IPS DF 19.7 (cell line): ENCODE measurements at regions not wholly inside any gene's neighbourhood (a gene's known extent, or its start where the extent isn't known, plus 50 kb on each side); places are given as distances from the start of the nearest gene placed in this dataset.
"Not testable (repeated sequence)": the region's sequence is repeated elsewhere in the genome, so short reads cannot be mapped to it uniquely, and the experiment has no call there.

Experiments used
- DNase-seq: peaks from one replicate; pipeline ENCODE4 v3.0.0-alpha.2; 2013; ENCODE audit warnings: low read depth, low spot score

- no peak for DNase-seq
Measured at GRCh38 chr3:73120710-73121109, 59.3 kb downstream of the EBLN2 start.

GRCh38 chr3:73121669-73122331, 60.3 kb downstream of the EBLN2 start:
- no peak for DNase-seq

GRCh38 chr3:73134034-73134433, 72.6 kb downstream of the EBLN2 start:
- no peak for DNase-seq

GRCh38 chr3:73136941-73137340, 75.5 kb downstream of the EBLN2 start:
- DNase-seq, result no peak

GRCh38 chr3:73137736-73138403, 76.4 kb downstream of the EBLN2 start:
- DNase-seq, result no peak

- DNase-seq, result no peak
Measured at GRCh38 chr3:73140772-73141442, 79.4 kb downstream of the EBLN2 start.

GRCh38 chr3:73141525-73141924, 80.1 kb downstream of the EBLN2 start:
- no peak for DNase-seq

- no peak for DNase-seq
Measured at GRCh38 chr3:73143401-73143800, 81.9 kb downstream of the EBLN2 start.

GRCh38 chr3:73143821-73144237, 82.4 kb downstream of the EBLN2 start:
- no peak for DNase-seq

- DNase-seq, result no peak
Measured at GRCh38 chr3:73144276-73144675, 82.8 kb downstream of the EBLN2 start.

- DNase-seq, result no peak
Measured at GRCh38 chr3:73144828-73145227, 83.4 kb downstream of the EBLN2 start.

- DNase-seq, result not testable (repeated sequence)
Measured at GRCh38 chr3:73147479-73147878, 86.0 kb downstream of the EBLN2 start.

- no peak for DNase-seq
Measured at GRCh38 chr3:73148206-73148605, 86.7 kb downstream of the EBLN2 start.

- no peak for DNase-seq
Measured at GRCh38 chr3:73148682-73149081, 87.2 kb downstream of the EBLN2 start.

GRCh38 chr3:73150369-73151130, 89.1 kb downstream of the EBLN2 start:
- DNase-seq, result no peak

- not testable (repeated sequence) for DNase-seq
Measured at GRCh38 chr3:73152571-73152970, 91.1 kb downstream of the EBLN2 start.

GRCh38 chr3:73153057-73153456, 91.6 kb downstream of the EBLN2 start:
- not testable (repeated sequence) for DNase-seq

- not testable (repeated sequence) for DNase-seq
Measured at GRCh38 chr3:73154261-73154660, 92.8 kb downstream of the EBLN2 start.

GRCh38 chr3:73155441-73155840, 94.0 kb downstream of the EBLN2 start:
- DNase-seq, result not testable (repeated sequence)

- no peak for DNase-seq
Measured at GRCh38 chr3:73164622-73165021, 103.2 kb downstream of the EBLN2 start.

- DNase-seq, result no peak
Measured at GRCh38 chr3:73175698-73176097, 114.2 kb downstream of the EBLN2 start.

- DNase-seq, result no peak
Measured at GRCh38 chr3:73176941-73177340, 115.5 kb downstream of the EBLN2 start.
